GM12875 (cell line): ENCODE measurements at regions not wholly inside any gene's neighbourhood (a gene's known extent, or its start where the extent isn't known, plus 50 kb on each side); places are given as distances from the start of the nearest gene placed in this dataset.
A peak's percentile ranks its signal among the peaks of the same experiment; 100 is the strongest.
"Not testable (repeated sequence)": the region's sequence is repeated elsewhere in the genome, so short reads cannot be mapped to it uniquely, and the experiment has no call there.

Source experiments
- H3K4me3 ChIP-seq: one replicate; pipeline ENCODE4 v1.5.1; 2011; ENCODE audit warnings: low read depth, low read length, control low read depth
- TF ChIP-seq, protein P1 (sequence below): IDR thresholded peaks from 2 replicates; pipeline ENCODE4 v1.5.1; 2011; ENCODE audit warnings: low read depth, mild to moderate bottlenecking, control low read depth, inconsistent platforms, low read length, moderate library complexity, borderline replicate concordance; ENCODE audit not compliant: insufficient read depth

DNA sequence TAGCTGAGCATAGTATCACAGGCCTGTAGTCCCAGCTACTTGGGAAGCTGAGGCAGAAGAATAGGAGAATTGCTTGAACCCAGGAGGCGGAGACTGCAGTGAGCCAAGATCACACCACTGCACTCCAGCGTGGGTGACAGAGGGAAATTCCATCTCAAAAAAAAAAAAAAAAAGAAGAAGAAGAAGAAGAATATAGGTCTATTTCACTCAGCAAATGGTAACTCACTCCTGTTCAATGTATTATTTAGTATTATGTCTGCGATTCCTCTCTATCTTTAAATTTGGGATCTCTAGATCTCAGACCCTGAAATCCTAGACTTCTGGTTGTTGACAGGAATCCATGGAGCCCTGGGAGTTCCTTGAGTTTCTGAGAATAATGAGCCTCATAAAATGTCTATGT is 98.6 kb downstream of the HFE start:
- H3K4me3 ChIP-seq, result no peak overlapping the region
- TF ChIP-seq, protein P1, sequence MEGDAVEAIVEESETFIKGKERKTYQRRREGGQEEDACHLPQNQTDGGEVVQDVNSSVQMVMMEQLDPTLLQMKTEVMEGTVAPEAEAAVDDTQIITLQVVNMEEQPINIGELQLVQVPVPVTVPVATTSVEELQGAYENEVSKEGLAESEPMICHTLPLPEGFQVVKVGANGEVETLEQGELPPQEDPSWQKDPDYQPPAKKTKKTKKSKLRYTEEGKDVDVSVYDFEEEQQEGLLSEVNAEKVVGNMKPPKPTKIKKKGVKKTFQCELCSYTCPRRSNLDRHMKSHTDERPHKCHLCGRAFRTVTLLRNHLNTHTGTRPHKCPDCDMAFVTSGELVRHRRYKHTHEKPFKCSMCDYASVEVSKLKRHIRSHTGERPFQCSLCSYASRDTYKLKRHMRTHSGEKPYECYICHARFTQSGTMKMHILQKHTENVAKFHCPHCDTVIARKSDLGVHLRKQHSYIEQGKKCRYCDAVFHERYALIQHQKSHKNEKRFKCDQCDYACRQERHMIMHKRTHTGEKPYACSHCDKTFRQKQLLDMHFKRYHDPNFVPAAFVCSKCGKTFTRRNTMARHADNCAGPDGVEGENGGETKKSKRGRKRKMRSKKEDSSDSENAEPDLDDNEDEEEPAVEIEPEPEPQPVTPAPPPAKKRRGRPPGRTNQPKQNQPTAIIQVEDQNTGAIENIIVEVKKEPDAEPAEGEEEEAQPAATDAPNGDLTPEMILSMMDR, result no peak

- no peak overlapping the region for H3K4me3 ChIP-seq
- TF ChIP-seq, protein P1, result no peak
Measured at GRCh38 chr6:26186652-26187051, 99.4 kb downstream of the HFE start.

- TF ChIP-seq, protein P1, result no peak
- no peak overlapping the region for H3K4me3 ChIP-seq
Measured at GRCh38 chr6:26187292-26187691, 100.1 kb downstream of the HFE start.

DNA sequence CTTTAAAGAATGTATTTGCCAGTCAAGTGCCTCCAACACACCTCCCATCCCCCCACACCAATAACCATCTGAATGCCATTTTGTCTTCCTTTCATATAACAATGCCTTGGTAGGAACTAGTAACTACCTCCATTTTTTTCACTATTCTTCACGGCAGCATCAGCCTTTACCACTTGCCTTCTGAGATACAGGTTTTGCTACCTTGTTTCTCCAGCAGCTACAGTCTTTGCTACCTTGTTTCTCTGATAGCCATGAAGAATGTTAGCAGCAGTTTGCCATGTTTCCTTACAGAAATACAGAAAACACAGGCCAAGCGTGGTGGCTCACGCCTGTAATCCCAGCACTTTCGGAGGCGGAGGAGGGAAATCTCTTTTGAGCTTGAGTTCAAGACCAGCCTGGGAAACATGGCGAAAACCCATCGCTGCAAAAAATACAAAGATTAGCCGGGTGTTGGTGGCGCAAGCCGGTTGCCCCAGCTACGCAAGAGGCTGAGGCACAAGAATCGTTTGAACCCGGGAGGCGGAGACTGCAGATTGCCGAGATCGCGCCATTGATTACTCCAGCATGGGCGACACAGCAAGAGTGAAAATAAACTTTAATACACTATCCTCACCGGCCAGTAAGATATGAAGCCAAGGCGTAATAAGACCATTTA is 100.9 kb downstream of the HFE start:
- TF ChIP-seq, protein P1, result no peak
- H3K4me3 ChIP-seq, result peak overlapping the region; percentile 41

- not testable (repeated sequence) for H3K4me3 ChIP-seq
Measured at GRCh38 chr6:26191512-26191911, 104.3 kb downstream of the HFE start.

DNA sequence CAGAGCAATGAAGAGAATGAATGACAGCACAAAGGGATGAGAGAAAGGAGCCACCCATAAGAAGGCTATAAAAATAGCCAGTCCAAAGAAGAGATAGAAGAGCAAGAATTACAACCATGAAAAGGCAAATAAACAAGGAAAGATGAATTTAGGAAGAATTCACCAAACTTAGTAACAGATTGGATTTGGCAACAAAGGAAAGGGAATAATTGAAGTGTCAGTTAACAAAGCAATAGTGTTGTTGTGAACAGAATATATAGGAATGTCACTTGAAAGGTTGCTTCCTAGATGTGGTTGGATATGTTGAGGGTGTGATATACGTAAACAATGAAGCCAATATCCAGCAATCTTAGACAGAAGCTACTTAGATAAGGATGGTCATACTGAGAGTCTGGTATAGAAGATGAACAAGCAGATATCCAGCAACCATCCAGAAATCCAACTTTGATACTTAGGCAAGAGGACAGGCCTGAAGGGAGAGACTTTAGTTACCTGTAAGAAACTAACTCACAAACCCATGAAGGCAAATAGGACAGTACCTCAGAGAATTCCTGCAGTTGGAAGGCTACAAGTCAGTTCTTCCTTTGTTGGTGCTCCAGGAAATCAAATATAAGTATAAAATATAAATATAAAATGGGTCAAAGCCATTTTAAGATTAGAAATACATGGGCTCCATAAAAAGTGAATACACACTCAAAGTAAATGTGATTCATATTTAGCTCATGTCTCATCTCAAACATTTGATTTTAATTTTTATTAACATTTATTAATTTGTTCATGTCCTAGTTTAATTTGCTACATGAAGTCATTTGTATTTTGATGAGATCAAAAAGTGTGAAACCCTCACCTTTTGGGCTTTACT is 106.5 kb downstream of the HFE start:
- H3K4me3 ChIP-seq, result no peak overlapping the region
- TF ChIP-seq, protein P1, result no peak

GRCh38 chr6:26194329-26194701 is 107.1 kb downstream of the HFE start:
- no peak overlapping the region for H3K4me3 ChIP-seq

More at GRCh38 chr6:26194329-26194701, 107.1 kb downstream of the HFE start:
- TF ChIP-seq, protein P1, result no peak
